Ishikawa (cell line): ENCODE measurements at regions not wholly inside any gene's neighbourhood (a gene's known extent, or its start where the extent isn't known, plus 50 kb on each side); places are given as distances from the start of the nearest gene placed in this dataset.

Experiments
- CEBPB ChIP-seq: IDR thresholded peaks from 2 replicates; pipeline ENCODE4 v1.6.1; 2012
- CREB1 ChIP-seq: IDR thresholded peaks from 2 replicates; pipeline ENCODE4 v1.6.1; 2012; ENCODE audit warnings: low read depth
- EGR1 ChIP-seq: IDR thresholded peaks from 2 replicates; pipeline ENCODE4 v1.6.1; 2012
- EP300 ChIP-seq: IDR thresholded peaks from 2 replicates; pipeline ENCODE4 v1.6.1; 2012; ENCODE audit warnings: borderline replicate concordance
- FOXM1 ChIP-seq: IDR thresholded peaks from 2 replicates; pipeline ENCODE4 v1.6.1; 2012; ENCODE audit warnings: low read depth, borderline replicate concordance
- MAX ChIP-seq: IDR thresholded peaks from 2 replicates; pipeline ENCODE4 v1.6.1; 2012
- NFIC ChIP-seq: IDR thresholded peaks from 2 replicates; pipeline ENCODE4 v1.6.1; 2012
- RAD21 ChIP-seq: IDR thresholded peaks from 2 replicates; pipeline ENCODE4 v1.6.1; 2012; ENCODE audit warnings: low read depth
- REST ChIP-seq: IDR thresholded peaks from 2 replicates; pipeline ENCODE4 v1.6.1; 2012; ENCODE audit warnings: low read depth, mild to moderate bottlenecking
- TAF1 ChIP-seq: IDR thresholded peaks from 2 replicates; pipeline ENCODE4 v1.6.1; 2012; ENCODE audit warnings: low read depth, mild to moderate bottlenecking
- TCF12 ChIP-seq: IDR thresholded peaks from 2 replicates; pipeline ENCODE4 v1.6.1; 2012; ENCODE audit warnings: low read depth
- TEAD4 ChIP-seq: IDR thresholded peaks from 2 replicates; pipeline ENCODE4 v1.6.1; 2012
- USF1 ChIP-seq: IDR thresholded peaks from 2 replicates; pipeline ENCODE4 v1.6.1; 2012
- YY1 ChIP-seq: IDR thresholded peaks from 2 replicates; pipeline ENCODE4 v1.6.1; 2012; ENCODE audit warnings: low read depth
- ZBTB7A ChIP-seq: IDR thresholded peaks from 2 replicates; pipeline ENCODE4 v1.6.1; 2012; ENCODE audit warnings: low read depth

GRCh38 chr20:10853731-10854130 lies 179.9 kb upstream of the JAG1 start:
- no peak for TF ChIP-seq TCF12
- no peak for TF ChIP-seq EP300

- TF ChIP-seq CREB1 (no peak), USF1 (no peak), EGR1 (no peak), TCF12 (no peak), YY1 (no peak), CEBPB (no peak), RAD21 (no peak), NFIC (no peak)
Observed at GRCh38 chr20:10854976-10855375, 181.2 kb upstream of the JAG1 start.

- TF ChIP-seq EGR1, result no peak
- TF ChIP-seq USF1, result no peak
- no peak for TF ChIP-seq RAD21
- TF ChIP-seq CEBPB, result no peak
- TF ChIP-seq NFIC, result no peak
- no peak for TF ChIP-seq YY1
- TF ChIP-seq TAF1, result no peak
Observed at GRCh38 chr20:10855778-10856177, 182.0 kb upstream of the JAG1 start.

- TF ChIP-seq FOXM1 (no peak), TCF12 (no peak), CEBPB (no peak)
Observed at GRCh38 chr20:10856237-10857015, 182.6 kb upstream of the JAG1 start.

GRCh38 chr20:10857352-10858070 lies 183.7 kb upstream of the JAG1 start:
- TF ChIP-seq TEAD4 (no peak), CEBPB (no peak), EGR1 (no peak)

GRCh38 chr20:10861090-10861489 lies 187.3 kb upstream of the JAG1 start:
- TF ChIP-seq CEBPB (peak; percentile 22; the same call in 1 of the 2 replicates), RAD21 (no peak), EGR1 (no peak), ZBTB7A (no peak), REST (no peak), NFIC (no peak)

- peak; percentile 95 for TF ChIP-seq EP300
- no peak for TF ChIP-seq EGR1
- no peak for TF ChIP-seq REST
- TF ChIP-seq TAF1, result no peak
- peak; percentile 99 for TF ChIP-seq NFIC
- peak; percentile 94 for TF ChIP-seq FOXM1
- TF ChIP-seq USF1, result no peak
- no peak for TF ChIP-seq ZBTB7A
- peak; percentile 38; the same call in 1 of the 2 replicates for TF ChIP-seq MAX
- peak; percentile 32; the same call in 1 of the 2 replicates for TF ChIP-seq RAD21
- no peak for TF ChIP-seq CREB1
- peak; percentile 96 for TF ChIP-seq TCF12
- TF ChIP-seq TEAD4, result peak; percentile 93
- no peak for TF ChIP-seq YY1
- TF ChIP-seq CEBPB, result peak; percentile 63
Observed at GRCh38 chr20:10861619-10862018, 187.8 kb upstream of the JAG1 start.
